ENCODE measurements at regions not wholly inside any gene's neighbourhood (a gene's known extent, or its start where the extent isn't known, plus 50 kb on each side); places are given as distances from the start of the nearest gene placed in this dataset.
A peak's percentile ranks its signal among the peaks of the same experiment; 100 is the strongest.
"Not testable (repeated sequence)": the region's sequence is repeated elsewhere in the genome, so short reads cannot be mapped to it uniquely, and the experiment has no call there.

DNA sequence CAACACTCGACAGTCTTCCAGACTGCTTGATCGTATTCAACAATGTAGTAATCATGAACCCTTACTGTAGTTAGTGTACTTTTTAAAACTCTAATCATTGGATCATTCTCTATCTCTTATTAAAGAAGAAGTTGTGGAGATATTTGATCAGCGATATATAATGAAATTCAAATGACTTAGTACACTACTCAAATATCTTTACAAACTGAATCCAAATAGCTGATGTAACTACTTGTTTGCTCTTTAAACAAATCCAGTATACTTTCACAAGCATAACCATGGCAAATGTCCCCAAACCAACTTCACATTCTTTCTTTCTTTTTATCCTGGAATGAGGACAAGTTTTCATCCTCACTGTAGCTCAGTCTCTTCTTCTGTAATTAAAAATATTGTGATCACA, 1569.9 kb upstream of the ADGRL3 start:
- DNase-seq, result no peak

DNA sequence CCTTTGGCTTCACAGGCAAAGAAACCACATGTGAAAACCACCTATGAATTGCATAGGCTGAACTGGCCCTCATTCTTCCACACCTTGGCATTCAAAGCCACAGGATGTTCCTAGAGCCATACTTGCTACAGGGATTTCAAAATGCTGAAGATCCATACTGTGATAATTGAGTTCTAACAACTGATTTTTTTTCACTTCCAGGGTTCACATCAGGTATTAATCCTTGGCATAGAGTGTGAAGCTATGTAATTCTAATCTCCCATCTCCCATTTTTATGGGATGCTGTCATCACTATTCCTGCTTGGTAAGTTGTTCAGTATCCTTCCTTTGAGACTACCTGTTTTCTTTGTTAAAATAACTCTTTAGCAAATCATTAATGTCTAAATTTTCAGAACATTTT, 1569.2 kb upstream of the ADGRL3 start:
- no peak for DNase-seq

DNA sequence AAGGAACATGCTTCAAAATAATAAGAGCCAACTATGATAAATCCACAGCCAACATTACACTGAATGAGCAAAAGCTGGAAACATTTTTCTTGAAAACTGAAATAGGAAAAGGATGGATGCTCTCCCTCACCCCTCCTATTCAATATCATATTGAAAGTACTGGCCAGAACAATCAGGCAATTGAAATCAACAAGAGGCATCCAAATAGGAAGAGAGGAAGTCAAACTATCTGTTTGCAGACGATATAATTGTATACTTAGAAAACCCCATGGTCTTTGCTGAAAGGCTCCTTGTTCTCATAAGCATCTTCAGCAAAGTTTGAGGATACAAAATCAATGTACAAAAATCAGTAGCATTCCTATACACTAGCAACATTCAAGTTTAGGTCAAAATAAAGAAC, 1562.5 kb upstream of the ADGRL3 start:
- DNase-seq, result no peak

- DNase-seq, result no peak
Measured at GRCh38 chr4:59643682-59644081, 1556.4 kb upstream of the ADGRL3 start.

DNA sequence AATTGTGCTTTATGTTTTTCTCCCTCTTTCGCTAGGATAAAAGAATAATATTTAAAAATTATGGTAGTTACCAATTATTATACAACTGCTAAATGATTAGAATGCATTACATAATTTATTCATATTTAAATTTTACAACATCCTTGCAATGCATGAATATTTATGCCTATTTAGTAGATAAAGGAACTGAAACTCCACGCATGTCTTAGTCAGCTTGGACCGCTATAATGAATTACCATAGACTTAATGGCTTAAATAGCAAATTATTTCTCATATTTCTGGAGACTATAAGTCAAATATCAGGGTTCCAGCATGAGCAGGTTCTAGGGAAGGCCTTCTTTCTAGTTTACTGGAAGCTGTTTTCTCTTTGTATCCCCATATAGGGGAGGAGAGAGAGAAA, 1555.4 kb upstream of the ADGRL3 start:
- no peak for DNase-seq

- no peak for DNase-seq
Measured at GRCh38 chr4:59646082-59646481, 1554.0 kb upstream of the ADGRL3 start.

DNA sequence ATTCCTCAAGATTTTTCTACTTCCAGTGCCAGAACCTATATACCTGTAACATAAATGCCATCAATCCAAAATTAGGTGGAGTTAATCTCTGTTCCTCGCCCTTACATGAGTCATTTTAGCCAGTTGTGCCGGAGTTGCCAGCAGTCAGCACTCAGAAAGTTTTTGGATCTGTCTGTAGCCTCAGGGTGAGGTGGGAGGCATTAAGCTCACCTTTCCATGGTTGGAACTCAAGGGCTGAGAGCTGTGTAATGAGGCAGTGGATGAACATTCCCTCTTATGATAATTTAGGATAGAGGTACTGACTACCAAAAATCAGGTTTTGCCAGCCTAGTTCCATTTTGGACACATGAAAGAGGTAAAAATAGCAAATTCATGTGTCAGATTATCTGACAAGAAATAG, 1553.1 kb upstream of the ADGRL3 start:
- no peak for DNase-seq

DNA sequence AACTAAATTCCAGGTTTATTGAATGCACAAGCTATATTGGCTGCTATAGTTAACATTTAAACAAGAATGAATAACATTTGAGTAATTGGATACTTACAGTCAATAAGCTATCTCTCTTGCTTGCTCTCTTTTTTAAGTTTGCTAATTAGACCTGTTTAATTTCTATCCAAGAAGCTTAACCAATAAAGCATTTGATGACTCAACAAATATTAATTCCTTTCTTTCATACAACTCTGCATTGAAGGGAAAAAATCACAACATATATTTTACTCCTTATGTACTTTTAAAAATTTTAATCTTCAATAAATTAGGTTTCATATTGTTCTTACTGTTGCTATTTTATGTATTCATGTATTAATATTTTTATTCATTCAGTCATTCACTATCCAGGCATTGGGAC, 1552.6 kb upstream of the ADGRL3 start:
- no peak for DNase-seq

GRCh38 chr4:59650861-59651260, 1549.3 kb upstream of the ADGRL3 start:
- DNase-seq, result no peak

DNA sequence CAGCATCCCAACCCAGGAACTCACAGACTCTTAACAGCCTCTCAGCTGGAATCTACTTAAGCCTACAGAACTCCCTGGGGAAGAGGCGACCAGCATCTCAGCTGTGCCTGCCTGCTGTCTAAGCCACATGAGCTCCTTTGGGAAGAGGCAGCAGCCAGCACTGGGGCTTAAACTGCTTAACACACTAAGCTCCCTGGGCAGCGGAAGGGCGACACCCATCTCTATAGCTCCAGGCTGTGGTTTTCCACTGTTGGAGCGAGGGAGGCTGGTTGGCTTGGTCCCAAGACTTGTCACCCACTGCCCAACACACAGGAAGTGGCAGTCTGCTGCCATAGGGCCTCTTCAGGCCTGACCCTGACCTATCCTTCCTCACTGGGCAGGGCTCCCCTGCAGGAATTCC, 1544.1 kb upstream of the ADGRL3 start:
- no peak for DNase-seq

DNA sequence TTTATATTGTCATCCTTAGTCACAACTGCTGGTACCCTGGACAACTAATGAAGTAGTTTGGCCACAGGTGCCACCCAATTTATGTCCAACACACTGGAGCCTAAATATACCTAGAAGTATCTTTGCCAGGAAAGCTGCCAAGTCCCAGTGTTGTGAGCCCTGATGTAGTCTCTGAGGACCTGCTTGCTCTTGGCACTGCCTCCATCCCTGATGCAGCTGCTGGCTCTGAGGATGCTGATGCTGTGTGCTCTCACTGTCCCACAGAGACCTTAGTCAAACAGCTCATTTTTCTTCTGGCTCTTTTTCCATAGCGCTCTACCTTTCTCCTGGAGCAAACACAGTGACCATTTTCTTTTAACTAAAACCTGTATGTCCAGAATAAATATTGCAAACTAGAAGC, 1535.4 kb upstream of the ADGRL3 start:
- peak in 1 of 3 experiments; percentile 6 for DNase-seq

GRCh38 chr4:59666645-59667044, 1533.5 kb upstream of the ADGRL3 start:
- no peak for DNase-seq

DNA sequence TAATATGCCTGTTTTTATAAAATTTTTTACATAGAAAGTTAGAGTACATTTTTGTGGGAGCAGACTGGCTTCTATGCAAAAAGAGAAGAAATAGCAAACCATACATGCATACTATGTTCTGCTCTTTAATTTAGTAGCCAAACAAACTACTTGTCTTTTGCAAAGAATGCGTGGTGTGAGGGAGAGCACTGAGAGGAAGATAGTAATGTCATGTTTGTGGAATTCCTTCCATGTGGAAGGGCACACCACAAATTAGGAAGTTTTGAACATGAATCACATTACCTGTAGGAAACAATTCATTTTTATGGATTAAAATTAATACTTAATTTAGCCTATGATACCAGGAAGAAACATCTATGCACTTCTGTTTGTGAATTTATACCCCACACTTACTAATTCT, 1529.1 kb upstream of the ADGRL3 start:
- DNase-seq, result no peak

- DNase-seq, result no peak
Measured at GRCh38 chr4:59676389-59676788, 1523.7 kb upstream of the ADGRL3 start.

DNA sequence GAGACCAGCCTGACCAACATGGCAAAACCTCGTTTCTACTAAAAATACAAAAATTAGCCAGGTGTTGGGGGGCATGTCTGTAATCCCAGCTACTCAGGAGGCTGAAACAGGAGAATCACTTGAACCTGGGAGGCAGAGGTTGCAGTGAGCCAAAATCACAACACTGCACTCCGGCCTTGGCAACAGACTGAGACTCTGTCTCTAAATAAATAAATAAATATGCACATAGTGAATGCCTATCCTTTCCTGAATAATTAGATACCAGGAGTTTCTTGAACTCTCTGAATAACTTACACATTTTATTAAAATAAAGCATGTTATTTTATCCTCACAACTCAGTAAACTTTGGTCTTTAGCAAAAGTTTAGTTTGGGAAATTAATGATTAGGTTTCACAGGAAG, 1523.1 kb upstream of the ADGRL3 start:
- DNase-seq, result not testable (repeated sequence)

DNA sequence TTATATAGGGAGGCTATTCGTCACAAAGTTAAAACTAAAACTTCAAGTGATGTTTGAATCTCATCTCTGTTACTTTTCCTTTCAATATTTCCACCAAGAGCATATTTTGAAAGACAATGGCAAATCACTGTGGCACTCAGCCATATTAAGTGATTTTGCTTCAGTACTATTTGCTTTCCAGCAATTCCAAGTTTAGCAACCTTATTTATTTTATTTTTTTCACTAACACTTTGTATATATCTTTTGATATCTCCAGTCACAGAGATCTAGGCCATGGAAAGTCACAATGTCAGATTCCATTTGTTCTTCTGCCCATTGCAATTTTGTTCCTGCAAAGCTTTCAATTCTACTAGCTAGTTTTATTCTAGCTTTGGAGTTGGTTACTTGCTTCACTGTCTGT, 1514.5 kb upstream of the ADGRL3 start:
- no peak for DNase-seq

- DNase-seq, result no peak
Measured at GRCh38 chr4:59689149-59689548, 1511.0 kb upstream of the ADGRL3 start.

- no peak for DNase-seq
Measured at GRCh38 chr4:59695355-59696053, 1504.6 kb upstream of the ADGRL3 start.

GRCh38 chr4:59698041-59698440, 1502.1 kb upstream of the ADGRL3 start:
- DNase-seq, result no peak

- DNase-seq, result no peak
Measured at GRCh38 chr4:59700651-59701050, 1499.5 kb upstream of the ADGRL3 start.

DNA sequence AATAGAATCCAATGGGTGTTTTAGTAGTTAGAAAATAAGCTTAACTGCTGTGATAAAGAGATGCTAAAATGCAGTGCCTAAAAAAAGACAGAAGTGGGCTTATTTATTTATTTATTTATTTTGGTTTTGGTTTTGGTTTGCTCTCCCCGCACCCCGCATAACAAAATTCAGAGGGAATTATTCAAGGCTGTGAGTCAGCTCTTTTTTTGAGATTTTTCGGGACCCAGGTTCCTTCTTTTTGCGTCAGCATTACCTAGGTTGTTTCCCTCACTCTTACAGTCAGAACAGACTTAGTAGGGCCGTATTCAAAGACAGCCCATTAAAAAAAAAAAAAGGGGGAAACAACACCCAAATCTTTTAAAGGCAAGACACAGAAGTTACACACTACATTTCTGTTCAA, 1495.5 kb upstream of the ADGRL3 start:
- no peak for DNase-seq

DNA sequence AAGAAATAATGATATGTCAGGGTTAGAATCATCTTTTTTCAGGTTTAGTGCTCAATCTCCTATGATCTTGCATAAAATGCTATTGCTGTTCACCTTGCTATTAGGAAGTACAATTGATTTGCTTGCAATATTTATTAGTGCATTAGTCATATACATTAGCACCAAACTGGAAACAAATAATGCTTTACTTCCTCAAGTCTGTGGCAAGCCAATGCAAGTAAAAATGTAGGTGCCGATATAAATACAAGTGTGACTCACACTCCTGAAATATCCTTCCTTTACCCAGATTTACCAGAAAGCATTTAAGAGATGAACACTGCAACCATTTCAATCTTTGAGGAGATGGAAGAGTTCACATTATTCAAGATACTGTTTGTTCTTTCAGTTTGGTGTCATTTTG, 1487.7 kb upstream of the ADGRL3 start:
- DNase-seq, result no peak

GRCh38 chr4:59724286-59724685, 1475.8 kb upstream of the ADGRL3 start:
- DNase-seq, result not testable (repeated sequence)

DNA sequence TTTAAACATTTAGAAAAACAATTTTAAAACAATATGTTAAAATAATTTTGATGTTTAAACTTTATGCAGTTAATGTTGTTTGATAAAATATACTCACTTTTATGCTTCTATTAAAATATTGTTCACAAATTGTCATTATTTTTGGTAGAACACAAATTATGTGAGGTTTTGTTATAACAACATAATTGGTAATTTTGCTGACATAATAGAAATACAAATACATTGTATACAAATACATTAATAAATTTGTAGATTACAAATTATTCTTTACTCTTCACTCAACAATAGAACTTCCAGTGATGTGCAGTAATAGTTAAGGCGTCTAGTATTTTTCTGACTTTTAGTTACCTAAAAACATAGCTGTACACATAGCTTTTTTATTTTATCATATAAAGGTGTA, 1472.4 kb upstream of the ADGRL3 start:
- DNase-seq, result no peak

- DNase-seq, result no peak
Measured at GRCh38 chr4:59728496-59728895, 1471.6 kb upstream of the ADGRL3 start.

DNA sequence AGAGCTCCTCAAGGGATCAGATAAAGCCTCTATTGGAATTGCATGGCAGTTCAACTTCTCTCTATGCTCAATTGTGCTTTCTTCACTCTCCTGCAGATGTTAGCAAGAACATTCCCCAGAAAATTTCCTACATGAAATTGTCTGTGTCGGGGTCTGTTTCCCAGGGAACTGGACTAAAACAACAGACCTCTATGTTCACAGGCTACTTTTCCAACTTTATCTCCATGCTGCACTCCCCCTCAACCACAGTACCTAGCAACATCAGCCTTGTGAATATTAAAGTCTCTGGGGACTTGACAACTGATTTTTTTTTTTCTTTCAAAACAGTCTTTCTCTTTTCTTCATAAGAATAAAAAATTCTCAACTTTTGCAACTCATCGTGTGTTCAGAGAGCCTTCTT, 1470.8 kb upstream of the ADGRL3 start:
- DNase-seq, result no peak

Data from NCI-H1417 (cell line).